RWPE1 (cell line): ENCODE measurements at regions not wholly inside any gene's neighbourhood (a gene's known extent, or its start where the extent isn't known, plus 50 kb on each side); places are given as distances from the start of the nearest gene placed in this dataset.

Experiments used
- CTCF ChIA-PET: fragments of 350-600 bp; sonication (Branson Sonifier 250); formaldehyde crosslinking; extraction: SDS; loops from one replicate; lab custom pipeline; 2021; lab: Yijun Ruan, JAX
- POLR2A ChIA-PET: fragments of 400-600 bp; formaldehyde crosslinking; extraction: SDS; loops from one replicate; lab custom pipeline; 2020; ENCODE audit warnings: antibody characterized with exemption; ENCODE audit not compliant: low non-redundant PET; lab: Yijun Ruan, JAX
- DNase-seq: peaks from one replicate; pipeline ENCODE4 v3.0.0; 2012; ENCODE audit warnings: low spot score
- H3K27ac ChIP-seq: fragments of 450-650 bp; 2 replicates; pipeline ENCODE4 v1.5.1; 2017
- CTCF ChIP-seq: fragments of 450-650 bp; conservative IDR thresholded peaks from 2 replicates; pipeline ENCODE4 v1.5.1; 2017; ENCODE audit warnings: low read depth, mild to moderate bottlenecking

- no peak for DNase-seq
- ChIA-PET CTCF (no interaction called here), POLR2A (no interaction called here)
- H3K27ac ChIP-seq = no peak overlapping the region
- no peak for TF ChIP-seq CTCF
Observed at GRCh38 chr20:24283186-24283585, 186.2 kb upstream of the SYNDIG1 start.

- H3K27ac ChIP-seq = no peak overlapping the region
- TF ChIP-seq CTCF = no peak
- ChIA-PET CTCF (no interaction called here), POLR2A (no interaction called here)
- no peak for DNase-seq
Observed at GRCh38 chr20:24277196-24277595, 192.2 kb upstream of the SYNDIG1 start.

GRCh38 chr20:24275946-24276705, 193.3 kb upstream of the SYNDIG1 start:
- POLR2A ChIA-PET = no interaction called here

GRCh38 chr20:24273251-24273650, 196.2 kb upstream of the SYNDIG1 start:
- CTCF ChIA-PET = no interaction called here
- no peak for DNase-seq
- POLR2A ChIA-PET = no interaction called here
- H3K27ac ChIP-seq = no peak overlapping the region
- no peak for TF ChIP-seq CTCF

More at GRCh38 chr20:24275946-24276705, 193.3 kb upstream of the SYNDIG1 start:
- TF ChIP-seq CTCF = no peak
- no peak overlapping the region for H3K27ac ChIP-seq
- CTCF ChIA-PET = no interaction called here
- no peak for DNase-seq

GRCh38 chr20:24261351-24261750, 208.1 kb upstream of the SYNDIG1 start:
- POLR2A ChIA-PET = no interaction called here

GRCh38 chr20:24257171-24257570, 212.3 kb upstream of the SYNDIG1 start:
- H3K27ac ChIP-seq = no peak overlapping the region
- CTCF ChIA-PET = no interaction called here
- no peak for DNase-seq
- TF ChIP-seq CTCF = no peak
- POLR2A ChIA-PET = no interaction called here

More at GRCh38 chr20:24261351-24261750, 208.1 kb upstream of the SYNDIG1 start:
- H3K27ac ChIP-seq = no peak overlapping the region
- no peak for DNase-seq
- CTCF ChIA-PET = no interaction called here
- TF ChIP-seq CTCF = no peak
